Testis (tissue), 2 donors: ENCODE measurements at regions not wholly inside any gene's neighbourhood (a gene's known extent, or its start where the extent isn't known, plus 50 kb on each side); places are given as distances from the start of the nearest gene placed in this dataset.

Experiments used
- POLR2A ChIP-seq: fragments of 450-650 bp; IDR thresholded peaks from one replicate; pipeline ENCODE4 v1.6.1; 2017; ENCODE audit warnings: antibody characterized with exemption, mild to moderate bottlenecking, moderate library complexity
- TF ChIP-seq, protein P1 (sequence below), 3 experiments: fragments of 450-650 bp in 2 of 3; fragments of 200-600 bp in 1 of 3; sonication (generic) in 1 of 3; IDR thresholded peaks; one replicate each; pipeline ENCODE4 v1.5.1; 2016 to 2019; ENCODE audit warnings: antibody characterized with exemption in 3 of 3, mild to moderate bottlenecking in 2 of 3, moderate library complexity in 1 of 3

DNA sequence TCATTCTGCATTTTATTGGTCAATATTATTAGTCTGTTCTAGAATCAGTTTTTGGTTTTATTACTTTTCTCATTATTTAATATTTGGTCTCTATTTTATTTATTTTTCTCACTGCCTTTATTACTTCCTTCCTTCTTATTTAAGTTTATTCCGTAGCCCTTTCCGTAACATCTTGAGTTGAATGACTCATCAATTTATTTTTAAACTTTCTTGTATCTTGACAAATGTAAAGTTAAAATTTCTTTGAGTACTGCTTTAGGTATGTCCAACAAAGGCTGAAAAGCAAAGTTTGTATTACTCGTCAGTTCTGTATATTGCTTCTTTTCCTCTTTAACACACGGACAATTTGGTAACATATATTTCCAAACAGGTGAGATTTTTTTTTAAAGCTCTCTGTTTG, 192.0 kb downstream of the CD109 start:
- TF ChIP-seq, protein P1, sequence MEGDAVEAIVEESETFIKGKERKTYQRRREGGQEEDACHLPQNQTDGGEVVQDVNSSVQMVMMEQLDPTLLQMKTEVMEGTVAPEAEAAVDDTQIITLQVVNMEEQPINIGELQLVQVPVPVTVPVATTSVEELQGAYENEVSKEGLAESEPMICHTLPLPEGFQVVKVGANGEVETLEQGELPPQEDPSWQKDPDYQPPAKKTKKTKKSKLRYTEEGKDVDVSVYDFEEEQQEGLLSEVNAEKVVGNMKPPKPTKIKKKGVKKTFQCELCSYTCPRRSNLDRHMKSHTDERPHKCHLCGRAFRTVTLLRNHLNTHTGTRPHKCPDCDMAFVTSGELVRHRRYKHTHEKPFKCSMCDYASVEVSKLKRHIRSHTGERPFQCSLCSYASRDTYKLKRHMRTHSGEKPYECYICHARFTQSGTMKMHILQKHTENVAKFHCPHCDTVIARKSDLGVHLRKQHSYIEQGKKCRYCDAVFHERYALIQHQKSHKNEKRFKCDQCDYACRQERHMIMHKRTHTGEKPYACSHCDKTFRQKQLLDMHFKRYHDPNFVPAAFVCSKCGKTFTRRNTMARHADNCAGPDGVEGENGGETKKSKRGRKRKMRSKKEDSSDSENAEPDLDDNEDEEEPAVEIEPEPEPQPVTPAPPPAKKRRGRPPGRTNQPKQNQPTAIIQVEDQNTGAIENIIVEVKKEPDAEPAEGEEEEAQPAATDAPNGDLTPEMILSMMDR (IDR thresholded peaks at IDR 0.05): no peak
- no peak for TF ChIP-seq POLR2A
